GM12801 (cell line): ENCODE measurements at regions not wholly inside any gene's neighbourhood (a gene's known extent, or its start where the extent isn't known, plus 50 kb on each side); places are given as distances from the start of the nearest gene placed in this dataset.

ENCODE experiments used
- CTCF ChIP-seq: IDR thresholded peaks from one replicate; pipeline ENCODE4 v1.5.1; 2011; ENCODE audit warnings: control low read depth; ENCODE audit not compliant: insufficient read length; ENCODE audit errors: extremely low read depth

- no peak for TF ChIP-seq CTCF
Observed at GRCh38 chr20:58130581-58130980, 97.9 kb downstream of the ANKRD60 start.

- no peak for TF ChIP-seq CTCF
Observed at GRCh38 chr20:58130156-58130555, 98.3 kb downstream of the ANKRD60 start.

GRCh38 chr20:58129721-58130151 is 98.7 kb downstream of the ANKRD60 start:
- TF ChIP-seq CTCF: no peak

GRCh38 chr20:58128635-58129625 is 99.5 kb downstream of the ANKRD60 start:
- no peak for TF ChIP-seq CTCF

GRCh38 chr20:58127701-58128111 is 100.7 kb downstream of the ANKRD60 start:
- no peak for TF ChIP-seq CTCF

GRCh38 chr20:58125726-58126125 is 102.7 kb downstream of the ANKRD60 start:
- no peak for TF ChIP-seq CTCF

GRCh38 chr20:58117944-58118343 is 110.5 kb downstream of the ANKRD60 start:
- no peak for TF ChIP-seq CTCF
